ENCODE measurements at regions not wholly inside any gene's neighbourhood (a gene's known extent, or its start where the extent isn't known, plus 50 kb on each side); places are given as distances from the start of the nearest gene placed in this dataset.

DNA sequence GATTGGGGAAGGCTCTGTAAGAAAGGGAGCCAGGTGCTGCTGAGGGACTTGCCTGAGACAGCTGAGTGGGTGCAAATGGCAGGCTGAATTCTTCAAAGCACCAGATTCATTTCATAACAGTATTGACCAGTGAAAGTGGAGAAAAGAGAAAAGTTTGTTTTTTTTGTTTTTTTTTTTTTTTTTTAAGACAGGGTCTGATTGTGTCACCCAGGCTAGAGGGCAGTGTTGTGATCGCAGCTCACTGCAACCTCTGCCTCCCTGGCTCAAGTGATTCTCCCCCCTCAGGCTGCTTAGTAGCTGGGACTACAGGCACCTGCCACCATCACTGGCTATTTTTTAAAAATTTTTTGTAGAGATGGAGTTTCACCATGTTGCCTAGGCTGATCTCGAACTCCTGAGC, 494.0 kb downstream of the MIAT start:
- TF ChIP-seq, protein P1, sequence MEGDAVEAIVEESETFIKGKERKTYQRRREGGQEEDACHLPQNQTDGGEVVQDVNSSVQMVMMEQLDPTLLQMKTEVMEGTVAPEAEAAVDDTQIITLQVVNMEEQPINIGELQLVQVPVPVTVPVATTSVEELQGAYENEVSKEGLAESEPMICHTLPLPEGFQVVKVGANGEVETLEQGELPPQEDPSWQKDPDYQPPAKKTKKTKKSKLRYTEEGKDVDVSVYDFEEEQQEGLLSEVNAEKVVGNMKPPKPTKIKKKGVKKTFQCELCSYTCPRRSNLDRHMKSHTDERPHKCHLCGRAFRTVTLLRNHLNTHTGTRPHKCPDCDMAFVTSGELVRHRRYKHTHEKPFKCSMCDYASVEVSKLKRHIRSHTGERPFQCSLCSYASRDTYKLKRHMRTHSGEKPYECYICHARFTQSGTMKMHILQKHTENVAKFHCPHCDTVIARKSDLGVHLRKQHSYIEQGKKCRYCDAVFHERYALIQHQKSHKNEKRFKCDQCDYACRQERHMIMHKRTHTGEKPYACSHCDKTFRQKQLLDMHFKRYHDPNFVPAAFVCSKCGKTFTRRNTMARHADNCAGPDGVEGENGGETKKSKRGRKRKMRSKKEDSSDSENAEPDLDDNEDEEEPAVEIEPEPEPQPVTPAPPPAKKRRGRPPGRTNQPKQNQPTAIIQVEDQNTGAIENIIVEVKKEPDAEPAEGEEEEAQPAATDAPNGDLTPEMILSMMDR (IDR thresholded peaks at IDR 0.05) = no peak
- no peak for TF ChIP-seq POLR2A (IDR thresholded peaks at IDR 0.05)

All from adrenal gland (tissue), 5 donors.